ENCODE measurements at regions not wholly inside any gene's neighbourhood (a gene's known extent, or its start where the extent isn't known, plus 50 kb on each side); places are given as distances from the start of the nearest gene placed in this dataset.

- no peaks in the 10 kb centered on the region for H3K4me1 ChIP-seq (ENCODE audit: insufficient read depth)
- H3K9me3 ChIP-seq (ENCODE audit: low read depth), result no peaks in the 10 kb centered on the region
- WGBS (ENCODE audit: low lambda C conversion rate, missing lambda C conversion rate), result 73% methylated on average over 3 of the region's 3 CpGs
- no peak overlapping the region for H3K4me3 ChIP-seq
- no peaks in the 10 kb centered on the region for H3K9me2 ChIP-seq (replicated peaks; ENCODE audit: insufficient read depth)
- peak overlapping the region; percentile 36 for H3K4me2 ChIP-seq
- H3K36me3 ChIP-seq (replicated peaks; ENCODE audit: insufficient read depth, low read depth), result no peaks in the 10 kb centered on the region
- no peaks in the 10 kb centered on the region for H3K27me3 ChIP-seq
- no peak for TF ChIP-seq CTCF (IDR thresholded peaks at IDR 0.05; ENCODE audit: poor library complexity)
- TF ChIP-seq EZH2phosphoT487 (IDR thresholded peaks at IDR 0.05; ENCODE audit: low read depth, severe bottlenecking, unreplicated experiment), result no peak
- TF ChIP-seq EZH2 (IDR thresholded peaks at IDR 0.05; ENCODE audit: borderline replicate concordance), result no peak
- DNase-seq (ENCODE audit: low spot score), result peak; percentile 60
- H3K79me2 ChIP-seq, result no peaks in the 10 kb centered on the region
- peak overlapping the region; percentile 12 for H2AFZ ChIP-seq
- H4K20me1 ChIP-seq (ENCODE audit: insufficient read depth, poor library complexity, severe bottlenecking), result no peaks in the 10 kb centered on the region
- peak overlapping the region; percentile 86 for H3K27ac ChIP-seq
Observed at GRCh38 chr3:105997800-105998526, 129.2 kb upstream of the CBLB start.

GRCh38 chr3:105999856-106000255, 131.0 kb upstream of the CBLB start:
- H3K9me3 ChIP-seq (ENCODE audit: low read depth), result no peaks in the 10 kb centered on the region
- DNase-seq (ENCODE audit: low spot score), result no peak

GRCh38 chr3:106001923-106002322, 133.1 kb upstream of the CBLB start:
- Histone ChIP-seq H3K4me3 (no peak overlapping the region), H3K4me2 (no peak overlapping the region), H3K27me3 (no peaks in the 10 kb centered on the region), H3K36me3 (replicated peaks; ENCODE audit: insufficient read depth, low read depth) (no peaks in the 10 kb centered on the region), H3K9me2 (replicated peaks; ENCODE audit: insufficient read depth) (no peaks in the 10 kb centered on the region), H3K79me2 (no peaks in the 10 kb centered on the region), H4K20me1 (ENCODE audit: insufficient read depth, poor library complexity, severe bottlenecking) (no peaks in the 10 kb centered on the region), H3K27ac (no peak overlapping the region), H2AFZ (no peak overlapping the region), H3K4me1 (ENCODE audit: insufficient read depth) (no peaks in the 10 kb centered on the region), H3K9me3 (ENCODE audit: low read depth) (no peaks in the 10 kb centered on the region)
- no peak for DNase-seq (ENCODE audit: low spot score)
- TF ChIP-seq CTCF (IDR thresholded peaks at IDR 0.05; ENCODE audit: poor library complexity), result no peak
- no peak for TF ChIP-seq EZH2phosphoT487 (IDR thresholded peaks at IDR 0.05; ENCODE audit: low read depth, severe bottlenecking, unreplicated experiment)
- no peak for TF ChIP-seq EZH2 (IDR thresholded peaks at IDR 0.05; ENCODE audit: borderline replicate concordance)
- 88% methylated on average over 4 of the region's 4 CpGs for WGBS (ENCODE audit: low lambda C conversion rate, missing lambda C conversion rate)

More at GRCh38 chr3:105999856-106000255, 131.0 kb upstream of the CBLB start:
- Histone ChIP-seq H3K79me2 (no peaks in the 10 kb centered on the region), H2AFZ (no peak overlapping the region), H3K27me3 (no peaks in the 10 kb centered on the region), H3K36me3 (replicated peaks; ENCODE audit: insufficient read depth, low read depth) (no peaks in the 10 kb centered on the region), H3K4me2 (no peak overlapping the region), H3K9me2 (replicated peaks; ENCODE audit: insufficient read depth) (no peaks in the 10 kb centered on the region), H3K27ac (no peak overlapping the region), H3K4me3 (no peak overlapping the region), H4K20me1 (ENCODE audit: insufficient read depth, poor library complexity, severe bottlenecking) (no peaks in the 10 kb centered on the region), H3K4me1 (ENCODE audit: insufficient read depth) (no peaks in the 10 kb centered on the region)
- TF ChIP-seq EZH2phosphoT487 (IDR thresholded peaks at IDR 0.05; ENCODE audit: low read depth, severe bottlenecking, unreplicated experiment), result no peak

- Histone ChIP-seq H3K4me2 (peak overlapping the region; percentile 42), H3K27me3 (no peaks in the 10 kb centered on the region), H3K36me3 (replicated peaks; ENCODE audit: insufficient read depth, low read depth) (no peaks in the 10 kb centered on the region), H3K4me1 (ENCODE audit: insufficient read depth) (no peaks in the 10 kb centered on the region), H3K9me2 (replicated peaks; ENCODE audit: insufficient read depth) (no peaks in the 10 kb centered on the region), H2AFZ (peak overlapping the region; percentile 12), H3K27ac (peak overlapping the region; percentile 69), H3K9me3 (ENCODE audit: low read depth) (no peaks in the 10 kb centered on the region), H3K79me2 (no peaks in the 10 kb centered on the region), H4K20me1 (ENCODE audit: insufficient read depth, poor library complexity, severe bottlenecking) (no peaks in the 10 kb centered on the region), H3K4me3 (no peak overlapping the region)
- no peak for TF ChIP-seq EZH2phosphoT487 (IDR thresholded peaks at IDR 0.05; ENCODE audit: low read depth, severe bottlenecking, unreplicated experiment)
- no peak for TF ChIP-seq EZH2 (IDR thresholded peaks at IDR 0.05; ENCODE audit: borderline replicate concordance)
- no peak for TF ChIP-seq CTCF (IDR thresholded peaks at IDR 0.05; ENCODE audit: poor library complexity)
- WGBS (ENCODE audit: low lambda C conversion rate, missing lambda C conversion rate), result 67% methylated on average over 5 of the region's 5 CpGs
- peak; percentile 28 for DNase-seq (ENCODE audit: low spot score)
Observed at GRCh38 chr3:106004137-106004681, 135.4 kb upstream of the CBLB start.
